Suprapubic skin (tissue), 4 donors: ENCODE measurements at regions not wholly inside any gene's neighbourhood (a gene's known extent, or its start where the extent isn't known, plus 50 kb on each side); places are given as distances from the start of the nearest gene placed in this dataset.

Experiments
- DNase-seq, 2 donors: peaks; one replicate each; pipeline ENCODE4 v3.0.0-alpha.2; 2019; ENCODE audit warnings: low spot score in 2 of 2
- H3K27ac ChIP-seq: fragments of 200-600 bp; sonication (generic); one replicate; pipeline ENCODE4 v1.5.1; 2019
- H3K27me3 ChIP-seq: fragments of 200-600 bp; sonication (generic); one replicate; pipeline ENCODE4 v1.5.1; 2019
- H3K36me3 ChIP-seq: fragments of 200-600 bp; sonication (generic); one replicate; pipeline ENCODE4 v1.5.1; 2019
- H3K4me1 ChIP-seq: fragments of 200-600 bp; sonication (generic); one replicate; pipeline ENCODE4 v1.5.1; 2019
- H3K4me3 ChIP-seq: fragments of 200-600 bp; sonication (generic); one replicate; pipeline ENCODE4 v1.5.1; 2019; ENCODE audit warnings: mild to moderate bottlenecking
- H3K9me3 ChIP-seq: fragments of 200-600 bp; sonication (generic); one replicate; pipeline ENCODE4 v1.5.1; 2019
- EP300 ChIP-seq: sonication (generic); formaldehyde crosslinking; IDR thresholded peaks from one replicate; pipeline ENCODE4 v1.6.1; 2017; ENCODE audit warnings: antibody characterized with exemption
- POLR2A ChIP-seq, 2 donors: fragments of 450-650 bp; IDR thresholded peaks; one replicate each; pipeline ENCODE4 v1.6.1; 2017; ENCODE audit warnings: antibody characterized with exemption in 2 of 2, mild to moderate bottlenecking in 2 of 2, moderate library complexity in 2 of 2
- POLR2AphosphoS5 ChIP-seq, 3 donors: sonication (generic); formaldehyde crosslinking; IDR thresholded peaks; one replicate each; pipeline ENCODE4 v1.6.1; 2017; ENCODE audit warnings: antibody characterized with exemption in 3 of 3
- WGBS: methylation state at CpG from one replicate; pipeline ENCODE4 v1.1.5; 2018; 5-methylcytosine and 5-hydroxymethylcytosine counted together
- TF ChIP-seq, protein P1 (sequence below), 2 donors: fragments of 200-600 bp in 1 of 2; fragments of 450-650 bp in 1 of 2; sonication (generic) in 1 of 2; IDR thresholded peaks; one replicate each; pipeline ENCODE4 v1.5.1; 2016 to 2019; ENCODE audit warnings: antibody characterized with exemption in 2 of 2, mild to moderate bottlenecking in 1 of 2, moderate library complexity in 1 of 2

DNA sequence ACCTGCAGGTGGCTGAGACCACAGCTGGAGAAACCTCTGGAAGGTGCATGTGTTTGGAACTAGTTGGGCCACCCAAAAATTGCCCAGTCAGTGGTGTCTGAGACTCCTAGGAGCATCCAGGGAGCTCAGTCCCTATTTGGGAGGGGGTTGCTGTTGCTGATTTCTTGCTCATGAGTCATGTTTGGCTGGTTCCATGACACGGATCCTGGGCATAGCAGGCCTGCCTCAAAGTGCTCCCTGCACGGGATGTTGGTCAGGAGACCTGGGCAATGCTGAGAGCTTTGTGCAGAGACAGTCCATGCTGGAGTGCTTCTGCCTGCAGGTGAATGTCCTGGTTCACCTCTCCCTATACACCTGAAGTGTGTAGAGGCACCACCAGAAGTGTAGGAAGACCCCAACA is 194.2 kb downstream of the GLI2 start:
- no peak overlapping the region for H3K27ac ChIP-seq
- no peak for DNase-seq
- WGBS: no CpG with 5 or more reads among the region's 2 CpGs
- TF ChIP-seq EP300: no peak
- TF ChIP-seq POLR2AphosphoS5 (IDR thresholded peaks at IDR 0.05): no peak
- no peak for TF ChIP-seq POLR2A (IDR thresholded peaks at IDR 0.05)
- TF ChIP-seq, protein P1, sequence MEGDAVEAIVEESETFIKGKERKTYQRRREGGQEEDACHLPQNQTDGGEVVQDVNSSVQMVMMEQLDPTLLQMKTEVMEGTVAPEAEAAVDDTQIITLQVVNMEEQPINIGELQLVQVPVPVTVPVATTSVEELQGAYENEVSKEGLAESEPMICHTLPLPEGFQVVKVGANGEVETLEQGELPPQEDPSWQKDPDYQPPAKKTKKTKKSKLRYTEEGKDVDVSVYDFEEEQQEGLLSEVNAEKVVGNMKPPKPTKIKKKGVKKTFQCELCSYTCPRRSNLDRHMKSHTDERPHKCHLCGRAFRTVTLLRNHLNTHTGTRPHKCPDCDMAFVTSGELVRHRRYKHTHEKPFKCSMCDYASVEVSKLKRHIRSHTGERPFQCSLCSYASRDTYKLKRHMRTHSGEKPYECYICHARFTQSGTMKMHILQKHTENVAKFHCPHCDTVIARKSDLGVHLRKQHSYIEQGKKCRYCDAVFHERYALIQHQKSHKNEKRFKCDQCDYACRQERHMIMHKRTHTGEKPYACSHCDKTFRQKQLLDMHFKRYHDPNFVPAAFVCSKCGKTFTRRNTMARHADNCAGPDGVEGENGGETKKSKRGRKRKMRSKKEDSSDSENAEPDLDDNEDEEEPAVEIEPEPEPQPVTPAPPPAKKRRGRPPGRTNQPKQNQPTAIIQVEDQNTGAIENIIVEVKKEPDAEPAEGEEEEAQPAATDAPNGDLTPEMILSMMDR (IDR thresholded peaks at IDR 0.05): no peak
- no peak overlapping the region for H3K4me3 ChIP-seq
- H3K36me3 ChIP-seq: no peaks in the 10 kb centered on the region
- no peaks in the 10 kb centered on the region for H3K27me3 ChIP-seq
- H3K4me1 ChIP-seq: peaks cover 8% of the 10 kb centered on the region
- no peaks in the 10 kb centered on the region for H3K9me3 ChIP-seq

- TF ChIP-seq EP300 (no peak), POLR2AphosphoS5 (IDR thresholded peaks at IDR 0.05) (no peak), POLR2A (IDR thresholded peaks at IDR 0.05) (no peak)
- TF ChIP-seq, protein P1 (IDR thresholded peaks at IDR 0.05): no peak
- no peak for DNase-seq
- Histone ChIP-seq H3K27me3 (no peaks in the 10 kb centered on the region), H3K4me3 (no peak overlapping the region), H3K27ac (no peak overlapping the region), H3K36me3 (no peaks in the 10 kb centered on the region), H3K9me3 (no peaks in the 10 kb centered on the region), H3K4me1 (peaks cover 11% of the 10 kb centered on the region)
- WGBS: 97% methylated on average over 8 of the region's 10 CpGs
Observed at GRCh38 chr2:120930236-120930635, 194.6 kb downstream of the GLI2 start.

GRCh38 chr2:120930864-120931263 is 195.2 kb downstream of the GLI2 start:
- Histone ChIP-seq H3K9me3 (no peaks in the 10 kb centered on the region), H3K27ac (no peak overlapping the region), H3K4me3 (no peak overlapping the region), H3K36me3 (no peaks in the 10 kb centered on the region), H3K27me3 (no peaks in the 10 kb centered on the region), H3K4me1 (peaks cover 12% of the 10 kb centered on the region)
- DNase-seq: no peak
- WGBS: 85% methylated on average over 3 of the region's 3 CpGs
- TF ChIP-seq EP300 (no peak), POLR2AphosphoS5 (IDR thresholded peaks at IDR 0.05) (no peak), POLR2A (IDR thresholded peaks at IDR 0.05) (no peak)
- TF ChIP-seq, protein P1 (IDR thresholded peaks at IDR 0.05): no peak

DNA sequence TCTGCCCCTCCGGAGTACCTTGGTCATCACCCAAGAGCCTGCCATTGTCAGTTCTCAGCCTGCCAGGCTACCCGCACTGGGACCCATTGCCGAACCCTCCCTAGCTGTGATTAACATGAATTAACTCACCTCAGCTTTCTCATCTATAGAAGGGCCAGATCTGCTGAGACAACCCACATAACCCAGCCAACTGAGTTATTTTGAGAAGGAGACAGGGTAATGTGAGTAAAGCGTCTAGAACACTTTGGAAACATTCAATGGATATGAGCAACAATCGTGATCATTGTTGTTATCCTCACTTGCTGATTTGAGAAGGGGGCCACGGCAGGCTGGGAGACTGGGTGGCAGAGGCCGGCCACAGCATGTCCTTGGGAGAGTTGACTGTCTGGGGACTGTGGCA is 196.8 kb downstream of the GLI2 start:
- Histone ChIP-seq H3K4me3 (no peak overlapping the region), H3K27ac (no peak overlapping the region), H3K9me3 (no peaks in the 10 kb centered on the region), H3K27me3 (no peaks in the 10 kb centered on the region), H3K36me3 (no peaks in the 10 kb centered on the region), H3K4me1 (peaks cover 17% of the 10 kb centered on the region)
- no peak for DNase-seq
- WGBS: 73% methylated on average over 7 of the region's 7 CpGs
- TF ChIP-seq POLR2AphosphoS5 (IDR thresholded peaks at IDR 0.05): no peak
- TF ChIP-seq EP300: no peak
- TF ChIP-seq, protein P1 (IDR thresholded peaks at IDR 0.05): no peak
- no peak for TF ChIP-seq POLR2A (IDR thresholded peaks at IDR 0.05)

- H3K36me3 ChIP-seq: no peaks in the 10 kb centered on the region
- no peak overlapping the region for H3K27ac ChIP-seq
- DNase-seq: no peak
- H3K4me3 ChIP-seq: no peak overlapping the region
- H3K4me1 ChIP-seq: peaks cover 21% of the 10 kb centered on the region
- H3K27me3 ChIP-seq: no peaks in the 10 kb centered on the region
- no peak for TF ChIP-seq POLR2A (IDR thresholded peaks at IDR 0.05)
- no peaks in the 10 kb centered on the region for H3K9me3 ChIP-seq
- WGBS: 92% methylated on average over 7 of the region's 7 CpGs
Observed at GRCh38 chr2:120932881-120933280, 197.2 kb downstream of the GLI2 start.
